ENCODE measurements at regions not wholly inside any gene's neighbourhood (a gene's known extent, or its start where the extent isn't known, plus 50 kb on each side); places are given as distances from the start of the nearest gene placed in this dataset.

GRCh38 chrX:42725196-42725595 is 52.8 kb downstream of the PPP1R2C start:
- DNase-seq, result no peak

- no peak for DNase-seq
Observed at GRCh38 chrX:42720209-42720608, 57.8 kb downstream of the PPP1R2C start.

- no peak for DNase-seq
Observed at GRCh38 chrX:42715701-42716262, 62.2 kb downstream of the PPP1R2C start.

- DNase-seq, result no peak
Observed at GRCh38 chrX:42714981-42715700, 62.8 kb downstream of the PPP1R2C start.

- DNase-seq, result no peak
Observed at GRCh38 chrX:42710452-42710851, 67.5 kb downstream of the PPP1R2C start.

- no peak for DNase-seq
Observed at GRCh38 chrX:42708222-42708621, 69.7 kb downstream of the PPP1R2C start.

- DNase-seq, result no peak
Observed at GRCh38 chrX:42707742-42708141, 70.2 kb downstream of the PPP1R2C start.

- no peak for DNase-seq
Observed at GRCh38 chrX:42704454-42704853, 73.5 kb downstream of the PPP1R2C start.

GRCh38 chrX:42697544-42697943 is 80.4 kb downstream of the PPP1R2C start:
- DNase-seq, result no peak

GRCh38 chrX:42696536-42697124 is 81.3 kb downstream of the PPP1R2C start:
- DNase-seq, result no peak

- DNase-seq, result no peak
Observed at GRCh38 chrX:42695800-42696358, 82.1 kb downstream of the PPP1R2C start.

GRCh38 chrX:42694260-42694815 is 83.6 kb downstream of the PPP1R2C start:
- DNase-seq, result no peak

GRCh38 chrX:42691196-42691595 is 86.8 kb downstream of the PPP1R2C start:
- DNase-seq, result no peak

GRCh38 chrX:42686706-42687105 is 91.3 kb downstream of the PPP1R2C start:
- DNase-seq, result no peak

- no peak for DNase-seq
Observed at GRCh38 chrX:42686296-42686695, 91.7 kb downstream of the PPP1R2C start.

- DNase-seq, result no peak
Observed at GRCh38 chrX:42684065-42684464, 93.9 kb downstream of the PPP1R2C start.

- no peak for DNase-seq
Observed at GRCh38 chrX:42680666-42681065, 97.3 kb downstream of the PPP1R2C start.

- DNase-seq, result no peak
Observed at GRCh38 chrX:42678133-42678532, 99.8 kb downstream of the PPP1R2C start.

GRCh38 chrX:42673301-42673810 is 104.6 kb downstream of the PPP1R2C start:
- no peak for DNase-seq

GRCh38 chrX:42664680-42665079 is 113.3 kb downstream of the PPP1R2C start:
- no peak for DNase-seq

GRCh38 chrX:42628471-42628870 is 149.5 kb downstream of the PPP1R2C start:
- no peak for DNase-seq

GRCh38 chrX:42627891-42628290 is 150.1 kb downstream of the PPP1R2C start:
- no peak for DNase-seq

- no peak for DNase-seq
Observed at GRCh38 chrX:42624524-42624923, 153.4 kb downstream of the PPP1R2C start.

- no peak for DNase-seq
Observed at GRCh38 chrX:42619068-42619467, 158.9 kb downstream of the PPP1R2C start.

All from NCI-H345 (cell line).